ENCODE measurements at regions not wholly inside any gene's neighbourhood (a gene's known extent, or its start where the extent isn't known, plus 50 kb on each side); places are given as distances from the start of the nearest gene placed in this dataset.
A peak's percentile ranks its signal among the peaks of the same experiment; 100 is the strongest.
"Not testable (repeated sequence)": the region's sequence is repeated elsewhere in the genome, so short reads cannot be mapped to it uniquely, and the experiment has no call there.

- DNase-seq, result not testable (repeated sequence)
These were observed 184.8 kb upstream of the LHX8 start for GRCh38 chr1:74949348-74949747.

GRCh38 chr1:74951981-74952380 is 182.2 kb upstream of the LHX8 start:
- not testable (repeated sequence) for DNase-seq

- no peak for DNase-seq
These were observed 181.4 kb upstream of the LHX8 start for GRCh38 chr1:74952786-74953185.

- DNase-seq, result no peak
These were observed 180.6 kb upstream of the LHX8 start for GRCh38 chr1:74953622-74954021.

GRCh38 chr1:74963120-74963519 is 171.1 kb upstream of the LHX8 start:
- no peak for DNase-seq

- peak; percentile 24 for DNase-seq
These were observed 169.6 kb upstream of the LHX8 start for GRCh38 chr1:74964508-74965102.

- no peak for DNase-seq
These were observed 164.5 kb upstream of the LHX8 start for GRCh38 chr1:74969566-74970135.

- DNase-seq, result no peak
These were observed 162.2 kb upstream of the LHX8 start for GRCh38 chr1:74971982-74972381.

GRCh38 chr1:74976491-74976890 is 157.7 kb upstream of the LHX8 start:
- DNase-seq, result no peak

GRCh38 chr1:74992448-74992847 is 141.7 kb upstream of the LHX8 start:
- DNase-seq, result not testable (repeated sequence)

GRCh38 chr1:74995821-74996220 is 138.4 kb upstream of the LHX8 start:
- DNase-seq, result no peak

GRCh38 chr1:75010547-75010946 is 123.6 kb upstream of the LHX8 start:
- DNase-seq, result no peak

- DNase-seq, result no peak
These were observed 119.9 kb upstream of the LHX8 start for GRCh38 chr1:75014250-75014649.

- no peak for DNase-seq
These were observed 111.2 kb upstream of the LHX8 start for GRCh38 chr1:75023005-75023404.

GRCh38 chr1:75034376-75034775 is 99.8 kb upstream of the LHX8 start:
- DNase-seq, result no peak

GRCh38 chr1:75035536-75035935 is 98.7 kb upstream of the LHX8 start:
- no peak for DNase-seq

- no peak for DNase-seq
These were observed 81.0 kb upstream of the LHX8 start for GRCh38 chr1:75053207-75053606.

GRCh38 chr1:75058424-75058823 is 75.8 kb upstream of the LHX8 start:
- DNase-seq, result no peak

GRCh38 chr1:75062111-75062510 is 72.1 kb upstream of the LHX8 start:
- no peak for DNase-seq

- no peak for DNase-seq
These were observed 66.2 kb upstream of the LHX8 start for GRCh38 chr1:75067975-75068374.

GRCh38 chr1:75074831-75075395 is 59.3 kb upstream of the LHX8 start:
- DNase-seq, result no peak

GRCh38 chr1:75079538-75080290 is 54.5 kb upstream of the LHX8 start:
- DNase-seq, result no peak

- DNase-seq, result no peak
These were observed 51.0 kb upstream of the LHX8 start for GRCh38 chr1:75083223-75083622.

Data from dermis blood vessel endothelial cell (primary cell).